ENCODE measurements at regions not wholly inside any gene's neighbourhood (a gene's known extent, or its start where the extent isn't known, plus 50 kb on each side); places are given as distances from the start of the nearest gene placed in this dataset.

DNA sequence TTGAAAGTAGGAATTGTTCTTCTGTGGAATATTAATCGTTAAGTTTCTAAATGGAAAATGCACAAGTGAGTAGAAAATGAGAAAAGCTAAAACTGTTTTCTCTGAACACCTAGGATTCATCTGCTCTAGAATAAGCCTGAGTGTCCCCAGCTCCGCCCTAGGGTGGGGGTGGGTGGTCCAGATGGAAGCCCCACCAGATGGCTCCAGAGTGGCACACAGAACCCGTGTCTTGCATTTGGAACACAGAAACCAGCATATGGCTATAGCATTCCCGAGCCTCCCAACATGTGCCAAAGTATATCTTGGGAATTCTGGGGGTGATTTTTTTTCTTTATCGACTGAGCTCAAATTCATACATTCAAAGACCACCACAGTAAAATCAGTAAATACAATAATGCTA, 517.7 kb upstream of the PSMD7 start:
- DNase-seq (ENCODE audit: insufficient read length, low spot score) = no peak
- TF ChIP-seq CTCF (IDR thresholded peaks at IDR 0.05; ENCODE audit: insufficient read depth, missing control alignments) = no peak
- no peak for FAIRE-seq

DNA sequence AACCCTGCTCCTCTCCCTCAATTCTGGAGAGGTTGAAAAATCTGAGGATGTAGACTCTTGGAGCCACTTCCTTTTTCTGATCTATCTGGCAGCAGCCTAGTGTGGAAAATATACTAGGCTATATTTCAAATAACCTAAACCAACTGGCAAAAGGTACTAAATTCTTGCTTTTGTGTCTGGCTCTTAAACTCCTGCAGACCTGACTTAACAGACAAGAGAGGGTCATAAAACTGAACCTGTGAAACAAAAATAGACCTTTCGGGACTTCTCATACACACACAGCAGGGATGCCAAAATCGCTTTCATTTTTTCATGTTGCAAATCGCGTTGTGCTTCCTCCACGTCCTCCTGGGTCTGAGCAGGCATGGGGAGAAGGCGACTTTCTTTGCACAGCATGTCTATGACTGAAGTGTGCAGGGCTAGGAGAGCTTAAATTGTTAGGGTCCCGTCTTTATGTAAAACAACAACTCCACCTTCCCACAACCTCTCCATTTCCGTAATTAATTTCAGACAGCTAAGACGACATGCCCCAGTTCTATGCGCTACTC, 520.7 kb upstream of the PSMD7 start:
- DNase-seq (ENCODE audit: insufficient read length, low spot score) (no peak), FAIRE-seq (no peak)
- no peak for TF ChIP-seq CTCF (IDR thresholded peaks at IDR 0.05; ENCODE audit: insufficient read depth, missing control alignments)

GRCh38 chr16:73771196-73772064, 525.2 kb upstream of the PSMD7 start:
- TF ChIP-seq CTCF (IDR thresholded peaks at IDR 0.05; ENCODE audit: insufficient read depth, missing control alignments) = no peak
- FAIRE-seq (no peak), DNase-seq (ENCODE audit: insufficient read length, low spot score) (no peak)

- TF ChIP-seq CTCF (IDR thresholded peaks at IDR 0.05; ENCODE audit: insufficient read depth, missing control alignments) = no peak
- DNase-seq (ENCODE audit: insufficient read length, low spot score) (no peak), FAIRE-seq (no peak)
Measured at GRCh38 chr16:73768786-73769203, 527.8 kb upstream of the PSMD7 start.

DNA sequence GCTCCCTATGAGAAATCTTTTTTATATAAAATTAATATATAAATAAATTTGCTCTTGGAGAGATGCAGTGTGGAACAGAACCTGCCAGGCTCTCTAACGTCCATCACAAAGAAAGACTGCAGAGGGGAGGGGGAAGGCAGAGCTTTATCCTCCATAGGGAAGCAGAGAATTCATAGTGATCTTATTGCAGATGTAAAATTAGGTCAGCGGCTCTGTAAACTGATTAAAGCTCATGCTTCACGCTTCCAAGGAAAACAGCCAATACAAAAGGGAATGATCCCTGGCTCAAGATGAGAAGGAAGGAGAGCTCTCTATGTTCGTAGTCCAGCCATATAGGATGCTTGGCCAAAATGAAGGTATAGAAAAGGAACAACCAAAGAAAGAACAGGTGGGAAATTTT, 532.3 kb upstream of the PSMD7 start:
- DNase-seq (ENCODE audit: insufficient read length, low spot score) = no peak
- no peak for FAIRE-seq
- TF ChIP-seq CTCF (IDR thresholded peaks at IDR 0.05; ENCODE audit: insufficient read depth, missing control alignments) = no peak

DNA sequence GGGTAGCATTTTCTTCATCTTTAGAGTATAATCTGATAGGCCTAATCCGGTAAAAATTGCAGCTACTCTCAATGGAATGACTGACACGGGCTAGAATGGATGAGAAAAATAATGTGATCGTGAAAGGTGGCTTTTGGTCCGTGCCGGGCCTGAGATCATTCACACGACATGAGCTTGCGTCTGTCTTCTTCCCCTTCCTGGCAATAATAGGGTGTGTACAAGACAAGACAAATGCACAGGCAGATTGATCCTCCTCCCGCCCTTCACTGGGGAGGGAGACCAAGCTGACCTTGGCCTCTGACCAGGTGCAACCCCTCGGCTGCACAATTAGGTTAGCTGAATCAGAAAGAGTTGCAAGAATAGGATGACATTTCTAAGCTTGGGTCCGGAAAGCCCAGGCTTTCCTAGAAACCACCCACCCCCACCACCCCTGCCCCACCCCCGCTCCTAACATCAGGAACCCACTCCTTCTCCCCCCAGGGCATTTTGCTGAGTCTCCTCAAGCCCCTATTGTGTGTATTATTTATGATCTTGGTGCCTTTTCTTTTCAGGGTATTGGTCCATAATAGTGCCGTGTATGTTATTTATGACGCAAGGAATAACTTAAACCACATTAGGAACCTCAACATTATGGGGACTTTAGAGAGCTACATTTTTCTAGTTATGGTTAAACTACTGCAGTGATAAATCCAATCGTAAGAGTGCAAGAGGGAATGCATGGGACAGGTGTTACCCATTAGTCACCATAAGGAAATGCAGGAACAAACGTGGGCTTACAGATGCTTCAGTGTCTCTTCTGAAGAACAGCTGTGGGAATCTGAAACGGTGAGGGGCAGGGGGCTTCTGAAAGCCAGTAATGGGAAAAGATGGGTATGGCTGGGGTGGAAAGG, 540.1 kb upstream of the PSMD7 start:
- TF ChIP-seq CTCF (IDR thresholded peaks at IDR 0.05; ENCODE audit: insufficient read depth, missing control alignments) = no peak
- FAIRE-seq (no peak), DNase-seq (ENCODE audit: insufficient read length, low spot score) (no peak)
